Stimulated activated CD4-positive, alpha-beta T cell treated with anti-CD3 and anti-CD28 coated beads, Interleukin-4, amount 100 ng/mL, for 4 hours (primary cell): ENCODE measurements at regions not wholly inside any gene's neighbourhood (a gene's known extent, or its start where the extent isn't known, plus 50 kb on each side); places are given as distances from the start of the nearest gene placed in this dataset.

Source experiments
- DNase-seq, 2 experiments: peaks; one replicate each; pipeline ENCODE4 v3.0.0-alpha.2; 2020

DNA sequence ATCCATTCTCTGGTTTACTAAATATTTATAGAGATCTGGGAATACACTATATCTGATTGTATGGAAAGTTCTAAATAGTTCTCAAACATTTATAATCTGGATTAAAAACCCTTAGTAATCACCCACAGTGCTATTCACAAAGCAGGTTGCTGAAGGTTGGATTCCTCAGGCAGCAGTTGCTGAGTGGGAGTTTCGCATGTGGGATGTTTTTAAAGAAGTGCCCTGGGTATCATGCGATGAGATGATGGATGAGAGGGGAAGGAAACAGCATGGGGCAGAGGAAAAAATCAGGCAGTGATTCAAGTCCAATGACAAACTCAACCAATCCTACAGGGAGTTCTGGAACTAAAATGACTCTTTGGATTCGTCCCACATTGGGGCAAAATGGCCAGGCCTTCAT is 85.3 kb upstream of the GALNT2 start:
- DNase-seq = no peak

- DNase-seq = no peak
Measured at GRCh38 chr1:229984310-229984991, 82.6 kb upstream of the GALNT2 start.

- DNase-seq = no peak
Measured at GRCh38 chr1:229984992-229985612, 81.9 kb upstream of the GALNT2 start.

DNA sequence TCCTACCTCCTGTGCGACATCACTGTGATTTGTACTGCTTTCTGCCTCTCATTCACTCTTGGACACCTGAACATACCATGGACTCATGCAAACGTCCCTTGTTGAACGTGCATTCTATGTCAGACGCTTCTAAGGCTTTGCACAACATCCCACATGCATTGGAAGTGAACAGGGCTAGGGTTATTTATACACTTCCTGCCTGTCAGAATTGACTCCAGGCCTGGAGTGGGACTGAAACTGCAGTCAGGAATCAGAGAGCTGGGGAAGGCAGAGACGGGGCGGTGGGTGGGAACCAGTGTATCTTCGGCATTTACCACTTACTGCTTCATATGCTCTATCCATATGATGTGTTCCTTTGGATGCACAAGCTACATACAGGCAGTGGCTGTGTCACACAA is 81.4 kb upstream of the GALNT2 start:
- DNase-seq = no peak

GRCh38 chr1:229986737-229987337 is 80.2 kb upstream of the GALNT2 start:
- no peak for DNase-seq

- no peak for DNase-seq
Measured at GRCh38 chr1:229987953-229988352, 79.1 kb upstream of the GALNT2 start.

DNA sequence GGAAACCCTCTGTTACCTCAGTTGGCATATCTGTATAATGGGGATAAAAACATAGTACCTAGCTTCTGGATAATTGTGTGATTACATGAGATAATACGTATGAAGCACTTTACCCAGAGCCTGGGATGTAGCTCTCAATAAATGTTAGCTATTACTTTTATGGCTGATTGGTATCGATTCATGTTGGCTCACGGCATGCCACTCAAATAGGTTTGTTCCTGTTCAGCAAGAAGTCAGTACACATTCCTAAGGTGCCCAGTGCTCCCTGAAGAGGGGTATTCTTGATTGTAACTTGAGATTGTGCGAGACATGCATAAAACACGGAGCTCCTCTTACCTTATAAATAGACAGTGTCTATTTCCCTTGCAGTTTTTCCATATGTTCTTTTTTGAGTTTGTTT is 78.5 kb upstream of the GALNT2 start:
- DNase-seq = no peak

- no peak for DNase-seq
Measured at GRCh38 chr1:229989591-229990248, 77.3 kb upstream of the GALNT2 start.

GRCh38 chr1:229990326-229990725 is 76.7 kb upstream of the GALNT2 start:
- DNase-seq = no peak

DNA sequence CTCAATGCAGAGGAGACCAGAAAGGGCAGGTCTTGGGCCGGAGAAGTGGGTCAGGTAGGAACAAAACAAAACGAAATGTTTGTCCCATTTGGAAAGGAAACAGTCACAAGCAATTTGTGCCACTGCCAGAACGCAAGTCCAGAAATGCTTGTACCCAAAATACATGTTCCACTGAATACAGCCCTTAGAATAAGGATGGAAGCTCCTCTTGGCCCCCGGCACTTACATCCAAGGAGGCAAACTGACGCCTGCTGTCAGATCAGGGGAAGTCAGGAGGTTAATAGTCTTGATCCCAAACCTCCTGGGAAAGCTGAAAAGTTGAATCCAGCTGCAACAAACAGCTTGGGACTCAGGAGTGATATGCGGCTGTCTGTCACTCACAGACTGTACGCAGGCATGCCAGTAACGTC is 75.9 kb upstream of the GALNT2 start:
- DNase-seq = no peak

GRCh38 chr1:229991724-229992333 is 75.2 kb upstream of the GALNT2 start:
- DNase-seq = no peak

GRCh38 chr1:229993060-229993459 is 74.0 kb upstream of the GALNT2 start:
- no peak for DNase-seq

GRCh38 chr1:229993894-229994293 is 73.1 kb upstream of the GALNT2 start:
- no peak for DNase-seq

- DNase-seq = no peak
Measured at GRCh38 chr1:229999004-229999670, 67.9 kb upstream of the GALNT2 start.

DNA sequence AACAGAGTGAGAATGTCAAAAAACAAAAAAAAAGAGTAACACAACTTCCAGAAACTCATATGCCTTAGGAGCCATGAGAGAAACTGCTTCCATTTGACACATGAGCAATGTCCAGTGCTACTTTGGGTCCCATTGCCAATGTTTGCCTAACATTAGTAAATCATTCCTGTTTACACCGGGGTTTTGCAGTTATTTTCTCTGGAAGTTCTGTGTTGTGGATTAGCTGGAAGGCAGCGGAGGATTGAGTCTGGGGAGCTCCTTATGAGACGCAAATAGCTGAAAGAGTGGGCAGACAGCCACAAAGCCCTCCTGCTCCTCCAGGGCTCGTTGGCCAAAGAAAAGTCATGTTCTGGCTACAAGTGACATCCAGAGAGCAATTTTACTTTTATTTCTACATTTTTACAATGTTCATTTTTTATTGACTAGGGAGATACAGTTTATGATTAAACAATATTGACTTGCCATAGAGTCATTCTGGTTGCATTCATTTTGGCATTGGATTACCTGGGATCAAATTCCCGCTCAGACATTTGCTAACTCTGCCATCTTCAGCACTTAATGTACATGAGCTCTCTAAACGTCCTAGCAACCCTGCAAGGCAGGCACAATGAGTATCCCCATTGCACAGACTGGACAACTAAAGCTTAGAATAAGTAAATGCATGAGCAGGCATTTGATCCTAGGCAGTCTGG is 66.4 kb upstream of the GALNT2 start:
- no peak for DNase-seq

GRCh38 chr1:230002164-230002803 is 64.8 kb upstream of the GALNT2 start:
- DNase-seq = no peak

DNA sequence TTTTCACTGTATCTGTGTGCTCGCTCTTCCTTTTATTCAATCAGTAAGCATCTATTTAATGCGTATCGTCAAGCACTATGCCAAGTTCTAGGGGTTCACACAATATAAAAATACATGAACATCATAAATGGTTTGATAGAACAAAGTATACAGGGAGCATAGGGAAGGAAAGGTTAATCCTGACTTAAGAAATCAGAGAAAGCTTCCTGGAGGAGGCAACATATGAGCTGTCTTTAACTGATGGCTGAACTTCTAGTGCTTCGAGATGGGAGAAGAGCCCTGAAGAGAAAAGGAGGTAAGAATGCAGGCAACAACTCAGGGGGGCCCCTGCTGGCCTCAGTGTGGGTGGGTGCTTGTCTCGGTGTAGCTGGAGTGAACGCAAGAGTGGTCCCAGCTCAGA is 63.6 kb upstream of the GALNT2 start:
- no peak for DNase-seq

GRCh38 chr1:230005040-230005439 is 62.0 kb upstream of the GALNT2 start:
- no peak for DNase-seq

- DNase-seq = no peak
Measured at GRCh38 chr1:230008721-230009120, 58.3 kb upstream of the GALNT2 start.

- no peak for DNase-seq
Measured at GRCh38 chr1:230009611-230010313, 57.3 kb upstream of the GALNT2 start.
